HG02798 (cell line): ENCODE measurements at regions not wholly inside any gene's neighbourhood (a gene's known extent, or its start where the extent isn't known, plus 50 kb on each side); places are given as distances from the start of the nearest gene placed in this dataset.

Experiments
- ATAC-seq: cut with Tn5 transposase; IDR thresholded peaks from one replicate; pipeline ENCODE4 v1.9.1; 2021; ENCODE audit warnings: mild to moderate bottlenecking; ENCODE audit not compliant: unreplicated experiment, poor library complexity

- ATAC-seq = no peak
Observed at GRCh38 chr2:16015210-16015902, 75.0 kb downstream of the MYCN start.

GRCh38 chr2:16014802-16015201 lies 74.5 kb downstream of the MYCN start:
- ATAC-seq = no peak

GRCh38 chr2:16014041-16014787 lies 73.9 kb downstream of the MYCN start:
- no peak for ATAC-seq

- ATAC-seq = no peak
Observed at GRCh38 chr2:16013359-16013911, 73.1 kb downstream of the MYCN start.

- no peak for ATAC-seq
Observed at GRCh38 chr2:16012626-16013358, 72.4 kb downstream of the MYCN start.

- no peak for ATAC-seq
Observed at GRCh38 chr2:16012029-16012596, 71.8 kb downstream of the MYCN start.

- ATAC-seq = no peak
Observed at GRCh38 chr2:16011621-16011960, 71.2 kb downstream of the MYCN start.

GRCh38 chr2:16010951-16011620 lies 70.7 kb downstream of the MYCN start:
- ATAC-seq = no peak

- ATAC-seq = no peak
Observed at GRCh38 chr2:16010011-16010410, 69.7 kb downstream of the MYCN start.

GRCh38 chr2:16009560-16009959 lies 69.2 kb downstream of the MYCN start:
- ATAC-seq = no peak

- no peak for ATAC-seq
Observed at GRCh38 chr2:16008856-16009255, 68.5 kb downstream of the MYCN start.

GRCh38 chr2:16008331-16008850 lies 68.0 kb downstream of the MYCN start:
- ATAC-seq = no peak

GRCh38 chr2:16007167-16007934 lies 67.0 kb downstream of the MYCN start:
- ATAC-seq = no peak

- no peak for ATAC-seq
Observed at GRCh38 chr2:16006537-16007166, 66.3 kb downstream of the MYCN start.

GRCh38 chr2:16005816-16006536 lies 65.6 kb downstream of the MYCN start:
- ATAC-seq = no peak

- ATAC-seq = no peak
Observed at GRCh38 chr2:16005389-16005788, 65.0 kb downstream of the MYCN start.

- no peak for ATAC-seq
Observed at GRCh38 chr2:16003809-16004208, 63.5 kb downstream of the MYCN start.

GRCh38 chr2:16003152-16003551 lies 62.8 kb downstream of the MYCN start:
- no peak for ATAC-seq
